K562 (cell line): ENCODE measurements at regions not wholly inside any gene's neighbourhood (a gene's known extent, or its start where the extent isn't known, plus 50 kb on each side); places are given as distances from the start of the nearest gene placed in this dataset.

Source experiments
- ATAC-seq: fragments of 200-7000 bp; cut with Tn5 transposase; 3 replicates; pipeline ENCODE4 v1.9.1; 2020; ENCODE audit warnings: moderate library complexity
- BruUV-seq: library from RNA; stranded (reverse); fragments of 400-500 nt; replicated peaks from 2 replicates; lab custom pipeline; 2021; lab: Mats Ljungman, UMichigan
- CTCF ChIA-PET: fragments of 300-600 bp; formaldehyde crosslinking; extraction: SDS; loops from one replicate; lab custom pipeline; 2021; ENCODE audit warnings: low intra/inter-chr PET ratio; lab: Yijun Ruan, JAX
- POLR2A ChIA-PET: fragments of 300-600, 350-650 bp; sonication (Branson Sonifier 250); formaldehyde crosslinking; extraction: SDS; loops from one replicate; lab custom pipeline; 2021; ENCODE audit warnings: antibody characterized with exemption, inconsistent platforms; lab: Yijun Ruan, JAX
- DNase-seq, 4 experiments: peaks; one replicate each; pipeline versions ENCODE4 v3.0.0 to v3.0.0-alpha.2; 2011 to 2018; ENCODE audit warnings: low spot score in 3 of 4, mixed read lengths in 3 of 4; ENCODE audit errors: extremely low read depth in 1 of 4
- FAIRE-seq: peaks from 2 replicates; lab custom pipeline; 2011; peaks lifted over from hg19 to GRCh38; lab: Jason Lieb, UNC
- H2AFZ ChIP-seq: 2 replicates; pipeline ENCODE4 v1.6.0; 2011; ENCODE audit warnings: low read depth, low read length, control low read depth, inconsistent platforms
- H3K27ac ChIP-seq: fragments of 200-600 bp; 3 replicates; pipeline ENCODE4 v1.8.0; 2011; ENCODE audit warnings: low read depth, mild to moderate bottlenecking, control low read depth, inconsistent platforms, low read length, moderate library complexity, mixed read lengths; ENCODE audit errors: extremely low read depth
- H3K27me3 ChIP-seq, 2 experiments: fragments of 300-600 bp in 1 of 2; 2 replicates in 1 of 2; 3 replicates in 1 of 2; pipeline versions ENCODE4 v1.6.0 to v1.8.0; 2011; ENCODE audit warnings: inconsistent platforms in 2 of 2, low read length in 2 of 2, mild to moderate bottlenecking in 1 of 2, mixed read lengths in 1 of 2, moderate library complexity in 1 of 2; ENCODE audit not compliant: control insufficient read depth in 2 of 2, insufficient read depth in 2 of 2
- H3K36me3 ChIP-seq: fragments of 300-600 bp; 3 replicates; pipeline ENCODE4 v1.8.0; 2011; ENCODE audit warnings: mild to moderate bottlenecking, low read length, inconsistent platforms; ENCODE audit not compliant: control insufficient read depth, insufficient read depth
- H3K4me1 ChIP-seq, 2 experiments: fragments of 200-600 bp in 1 of 2; replicated peaks in 1 of 2; 2 replicates in 1 of 2; 3 replicates in 1 of 2; pipeline versions ENCODE4 v1.5.1 to v1.8.0; 2011; ENCODE audit warnings: inconsistent platforms in 2 of 2, low read length in 2 of 2, mild to moderate bottlenecking in 1 of 2, mixed read lengths in 1 of 2, moderate library complexity in 1 of 2; ENCODE audit not compliant: control insufficient read depth in 2 of 2, insufficient read depth in 2 of 2
- H3K4me2 ChIP-seq: 2 replicates; pipeline ENCODE4 v1.6.1; 2011; ENCODE audit warnings: low read length, control low read depth, inconsistent platforms, mixed read lengths; ENCODE audit not compliant: insufficient read depth
- H3K4me3 ChIP-seq: fragments of 200-600 bp; sonication (generic), shearing (Covaris generic); 2 replicates; pipeline ENCODE4 v1.5.1; 2016; ENCODE audit warnings: control low read depth, inconsistent platforms
- H3K79me2 ChIP-seq: fragments of 200-600 bp; 3 replicates; pipeline ENCODE4 v1.8.0; 2011; ENCODE audit warnings: low read length, inconsistent platforms; ENCODE audit not compliant: control insufficient read depth, insufficient read depth
- H3K9ac ChIP-seq, 2 experiments: 2 replicates each; pipeline versions ENCODE4 v1.6.0 to v1.6.1; 2011; ENCODE audit warnings: low read depth in 2 of 2, low read length in 2 of 2, control low read depth in 1 of 2, inconsistent platforms in 1 of 2, mild to moderate bottlenecking in 1 of 2, mixed read lengths in 1 of 2; ENCODE audit not compliant: insufficient read depth in 1 of 2
- H3K9me1 ChIP-seq: one replicate; pipeline ENCODE4 v1.6.0; 2011; ENCODE audit warnings: inconsistent platforms, mild to moderate bottlenecking, low read length, moderate library complexity; ENCODE audit not compliant: control insufficient read depth, insufficient read depth
- H3K9me3 ChIP-seq: replicated peaks from 2 replicates; pipeline ENCODE4 v1.5.1; 2011; ENCODE audit warnings: low read depth, low read length, inconsistent platforms; ENCODE audit not compliant: control insufficient read depth, insufficient read depth
- H4K20me1 ChIP-seq: replicated peaks from 2 replicates; pipeline ENCODE4 v1.6.1; 2011; ENCODE audit warnings: low read length, inconsistent platforms, mixed read lengths; ENCODE audit not compliant: control insufficient read depth, insufficient read depth
- ELF1 ChIP-seq: fragments of 200-800 bp; sonication (Bioruptor generic); IDR thresholded peaks from 2 replicates; pipeline ENCODE4 v1.6.1; 2016; ENCODE audit warnings: missing genetic modification characterization, missing compliant biosample characterization
- MYNN ChIP-seq, 2 experiments: sonication (generic); formaldehyde crosslinking in 1 of 2; IDR thresholded peaks; 2 replicates each; pipeline versions ENCODE4 v1.5.0 to v1.6.1; 2016 to 2020; ENCODE audit warnings: antibody characterized with exemption in 1 of 2, missing genetic modification reagents in 1 of 2
- POU5F1 ChIP-seq: fragments of 150-350 bp; IDR thresholded peaks from 2 replicates; pipeline ENCODE4 v1.6.1; 2014; ENCODE audit warnings: borderline replicate concordance, low read length, low read depth, mild to moderate bottlenecking; ENCODE audit not compliant: partially characterized antibody
- SOX6 ChIP-seq: fragments of 450-650 bp; IDR thresholded peaks from 2 replicates; pipeline ENCODE4 v1.6.1; 2014; ENCODE audit warnings: mild to moderate bottlenecking
- TRIM28 ChIP-seq: fragments of 450-650 bp; IDR thresholded peaks from 2 replicates; pipeline ENCODE4 v1.6.1; 2017
- ZNF311 ChIP-seq: fragments of 250-450 bp; sonication (Bioruptor Pico); IDR thresholded peaks from 2 replicates; pipeline ENCODE4 v1.4.0; 2020; ENCODE audit warnings: mild to moderate bottlenecking, moderate library complexity
- ZNF316 ChIP-seq: fragments of 450-650 bp; IDR thresholded peaks from 2 replicates; pipeline ENCODE4 v1.6.1; 2016
- in situ Hi-C: fragments of 300-500 bp; cut with MboI; formaldehyde crosslinking; loops from 4 replicates; pipeline ENCODE4 v1.15.0; 2018; ENCODE audit warnings: inconsistent platforms, mixed read lengths
- intact Hi-C: fragments of 100-400 bp; cut with micrococcal nuclease; formaldehyde crosslinking; loops from 2 replicates; pipeline ENCODE4 v1.14.2; 2022
- TF ChIP-seq, protein P1 (sequence below): fragments of 150-350 bp; conservative IDR thresholded peaks from 2 replicates; pipeline ENCODE4 v1.6.1; 2014; ENCODE audit warnings: low read length
- TF ChIP-seq, protein P2 (sequence below): fragments of 450-650 bp; formaldehyde crosslinking; IDR thresholded peaks from 2 replicates; pipeline ENCODE4 v1.4.0; 2020; ENCODE audit warnings: mild to moderate bottlenecking

DNA sequence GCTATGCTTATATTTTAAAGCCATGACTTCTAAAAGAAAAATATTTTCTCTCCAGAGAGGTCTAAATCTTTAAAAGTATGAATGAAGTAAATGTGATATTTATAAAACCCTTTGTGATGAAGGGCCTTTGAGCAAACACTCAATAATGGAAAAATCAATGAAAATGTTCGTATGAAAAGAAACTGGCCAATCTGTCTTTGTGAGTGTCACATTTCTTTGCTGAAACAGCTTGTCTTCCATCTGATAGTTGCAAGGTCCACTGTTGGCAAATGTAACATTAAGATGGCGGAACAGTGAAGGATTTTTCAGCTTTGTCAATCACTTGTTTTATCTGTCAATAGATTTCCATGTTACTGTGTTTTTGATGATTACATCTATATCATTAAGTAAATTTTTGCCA is 162.9 kb upstream of the GATA6 start (continued):
- no peak for TF ChIP-seq POU5F1
- TF ChIP-seq MYNN (IDR thresholded peaks at IDR 0.05) = no peak
- no peak for TF ChIP-seq MYNN (CRISPR knock-in tag; IDR thresholded peaks at IDR 0.05)
- TF ChIP-seq, protein P1, sequence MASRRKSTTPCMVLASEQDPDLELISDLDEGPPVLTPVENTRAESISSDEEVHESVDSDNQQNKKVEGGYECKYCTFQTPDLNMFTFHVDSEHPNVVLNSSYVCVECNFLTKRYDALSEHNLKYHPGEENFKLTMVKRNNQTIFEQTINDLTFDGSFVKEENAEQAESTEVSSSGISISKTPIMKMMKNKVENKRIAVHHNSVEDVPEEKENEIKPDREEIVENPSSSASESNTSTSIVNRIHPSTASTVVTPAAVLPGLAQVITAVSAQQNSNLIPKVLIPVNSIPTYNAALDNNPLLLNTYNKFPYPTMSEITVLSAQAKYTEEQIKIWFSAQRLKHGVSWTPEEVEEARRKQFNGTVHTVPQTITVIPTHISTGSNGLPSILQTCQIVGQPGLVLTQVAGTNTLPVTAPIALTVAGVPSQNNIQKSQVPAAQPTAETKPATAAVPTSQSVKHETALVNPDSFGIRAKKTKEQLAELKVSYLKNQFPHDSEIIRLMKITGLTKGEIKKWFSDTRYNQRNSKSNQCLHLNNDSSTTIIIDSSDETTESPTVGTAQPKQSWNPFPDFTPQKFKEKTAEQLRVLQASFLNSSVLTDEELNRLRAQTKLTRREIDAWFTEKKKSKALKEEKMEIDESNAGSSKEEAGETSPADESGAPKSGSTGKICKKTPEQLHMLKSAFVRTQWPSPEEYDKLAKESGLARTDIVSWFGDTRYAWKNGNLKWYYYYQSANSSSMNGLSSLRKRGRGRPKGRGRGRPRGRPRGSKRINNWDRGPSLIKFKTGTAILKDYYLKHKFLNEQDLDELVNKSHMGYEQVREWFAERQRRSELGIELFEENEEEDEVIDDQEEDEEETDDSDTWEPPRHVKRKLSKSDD = no peak
- no peak for TF ChIP-seq SOX6
- TF ChIP-seq ELF1 = no peak
- no peak for TF ChIP-seq TRIM28
- TF ChIP-seq, protein P2, sequence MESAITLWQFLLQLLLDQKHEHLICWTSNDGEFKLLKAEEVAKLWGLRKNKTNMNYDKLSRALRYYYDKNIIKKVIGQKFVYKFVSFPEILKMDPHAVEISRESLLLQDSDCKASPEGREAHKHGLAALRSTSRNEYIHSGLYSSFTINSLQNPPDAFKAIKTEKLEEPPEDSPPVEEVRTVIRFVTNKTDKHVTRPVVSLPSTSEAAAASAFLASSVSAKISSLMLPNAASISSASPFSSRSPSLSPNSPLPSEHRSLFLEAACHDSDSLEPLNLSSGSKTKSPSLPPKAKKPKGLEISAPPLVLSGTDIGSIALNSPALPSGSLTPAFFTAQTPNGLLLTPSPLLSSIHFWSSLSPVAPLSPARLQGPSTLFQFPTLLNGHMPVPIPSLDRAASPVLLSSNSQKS (CRISPR knock-in tag) = no peak

DNA sequence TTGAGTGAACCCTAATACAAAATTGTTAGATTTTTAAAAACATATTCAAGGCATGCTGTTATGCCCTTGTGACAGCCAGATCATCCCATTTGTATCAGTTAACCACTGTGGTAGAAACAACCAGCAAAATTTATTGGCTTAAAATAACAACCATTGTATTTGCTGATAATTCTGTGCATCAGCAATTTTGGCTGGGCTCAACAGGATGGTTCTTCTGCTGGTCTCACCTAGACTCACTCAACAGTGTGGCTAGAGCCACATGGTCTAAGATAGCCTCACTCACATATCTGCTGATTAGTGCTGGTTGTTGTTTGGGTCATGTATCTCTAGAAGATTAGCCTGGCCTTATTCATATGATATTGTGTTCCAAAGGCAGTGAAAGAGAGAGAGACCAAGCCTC is 160.1 kb upstream of the GATA6 start:
- H3K9me1 ChIP-seq = no peaks in the 10 kb centered on the region
- H4K20me1 ChIP-seq = no peaks in the 10 kb centered on the region
- no peaks in the 10 kb centered on the region for H3K9me3 ChIP-seq
- intact Hi-C loops = no loop called here
- ATAC-seq = no peak
- TF ChIP-seq ZNF311 = no peak
- TF ChIP-seq ZNF316 = peak; percentile 52
- H3K4me3 ChIP-seq = no peak overlapping the region
- in situ Hi-C loops = no loop called here
- H3K4me1 ChIP-seq = no peaks in the 10 kb centered on the region
- H3K4me2 ChIP-seq = no peak overlapping the region
- POLR2A ChIA-PET = no interaction called here
- no peaks in the 10 kb centered on the region for H3K79me2 ChIP-seq
- no peak for DNase-seq
- H3K9ac ChIP-seq = no peak overlapping the region
- no peak overlapping the region for H2AFZ ChIP-seq
- CTCF ChIA-PET = no interaction called here
- no peak overlapping the region for H3K27ac ChIP-seq
- BruUV-seq = no TSS peak
- no peak for FAIRE-seq
- peaks cover 7 to 13% of the 10 kb centered on the region in 2 experiments; a peak in 4 of 5 replicates for H3K27me3 ChIP-seq
- no peaks in the 10 kb centered on the region for H3K36me3 ChIP-seq
